ENCODE measurements at regions not wholly inside any gene's neighbourhood (a gene's known extent, or its start where the extent isn't known, plus 50 kb on each side); places are given as distances from the start of the nearest gene placed in this dataset.

GRCh38 chr21:28111151-28111619 is 881.5 kb downstream of the LTN1 start:
- peak overlapping the region in 8 of 10 donors; percentile 22 to 78 (median 62) for H3K27ac ChIP-seq
- TF ChIP-seq CTCF (IDR thresholded peaks at IDR 0.05), result no peak
- intact Hi-C loops (cut with DNase I), result loop anchor here in 1 of 10 donors (10.0 kb wide), 1 partner anchor 104 kb away; no protein-coding TSS in a partner anchor
- ATAC-seq, result peak; percentile 96 to 100 (median 98)
- DNase-seq, result peak; percentile 14 to 83
- 10% methylated on average over 7 of the region's 7 CpGs for WGBS, 2 donors
- H3K9me3 ChIP-seq, result peaks cover 0 to 7% (median 0%) of the 10 kb centered on the region in 11 donors
- peak overlapping the region in 5 of 10 donors; percentile 8 to 34 (median 20) for H3K4me3 ChIP-seq
- H3K36me3 ChIP-seq, result no peaks in the 10 kb centered on the region
- H3K4me1 ChIP-seq, result peaks cover 0 to 24% (median 11%) of the 10 kb centered on the region in 9 donors
- H3K27me3 ChIP-seq, result no peaks in the 10 kb centered on the region

- Histone ChIP-seq H3K27ac (peak overlapping the region in 8 of 10 donors; percentile 22 to 78 (median 62)), H3K27me3 (no peaks in the 10 kb centered on the region), H3K9me3 (peaks cover 0 to 7% (median 0%) of the 10 kb centered on the region in 11 donors), H3K36me3 (no peaks in the 10 kb centered on the region), H3K4me1 (peaks cover 0 to 24% (median 11%) of the 10 kb centered on the region in 9 donors), H3K4me3 (peak overlapping the region in 4 of 10 donors; percentile 8 to 34 (median 24))
- intact Hi-C loops (cut with DNase I), result loop anchor here in 1 of 10 donors (10.0 kb wide), 1 partner anchor 104 kb away; no protein-coding TSS in a partner anchor
- TF ChIP-seq CTCF (IDR thresholded peaks at IDR 0.05), result no peak
- ATAC-seq (no peak), DNase-seq (no peak)
- WGBS, 2 donors, result 49 to 51% methylated on average over 3 of the region's 3 CpGs
Measured at GRCh38 chr21:28110716-28111115, 882.0 kb downstream of the LTN1 start.

- DNase-seq, result no peak
- WGBS, 2 donors, result 88 to 97% methylated on average over 1 of the region's 1 CpG
- peaks cover 0 to 7% (median 0%) of the 10 kb centered on the region in 11 donors for H3K9me3 ChIP-seq
- no peaks in the 10 kb centered on the region for H3K36me3 ChIP-seq
- ATAC-seq, result no peak
- peaks cover 0 to 25% (median 11%) of the 10 kb centered on the region in 9 donors for H3K4me1 ChIP-seq
- no peak overlapping the region for H3K4me3 ChIP-seq
- H3K27me3 ChIP-seq, result no peaks in the 10 kb centered on the region
- intact Hi-C loops (cut with DNase I), result loop anchor here in 1 of 10 donors (10.0 kb wide), 1 partner anchor 105 kb away; no protein-coding TSS in a partner anchor
- TF ChIP-seq CTCF (IDR thresholded peaks at IDR 0.05), result no peak
- H3K27ac ChIP-seq, result peak overlapping the region in 5 of 10 donors; percentile 22 to 78 (median 66)
Measured at GRCh38 chr21:28110074-28110473, 882.6 kb downstream of the LTN1 start.

- ATAC-seq (no peak), DNase-seq (no peak)
- Histone ChIP-seq H3K4me1 (peaks cover 0 to 33% (median 12%) of the 10 kb centered on the region in 9 donors), H3K4me3 (no peak overlapping the region), H3K27me3 (no peaks in the 10 kb centered on the region), H3K9me3 (peaks cover 0 to 7% (median 0%) of the 10 kb centered on the region in 11 donors), H3K27ac (no peak overlapping the region), H3K36me3 (no peaks in the 10 kb centered on the region)
- intact Hi-C loops (cut with DNase I), result no loop called here
- TF ChIP-seq CTCF (IDR thresholded peaks at IDR 0.05), result no peak
- 59 to 63% methylated on average over 3 of the region's 3 CpGs for WGBS, 2 donors
Measured at GRCh38 chr21:28106370-28106890, 886.2 kb downstream of the LTN1 start.

Data from heart right ventricle (tissue), 16 donors.